GM18505 (cell line): ENCODE measurements at regions not wholly inside any gene's neighbourhood (a gene's known extent, or its start where the extent isn't known, plus 50 kb on each side); places are given as distances from the start of the nearest gene placed in this dataset.

Experiments
- ATAC-seq: cut with Tn5 transposase; IDR thresholded peaks from one replicate; pipeline ENCODE4 v1.9.1; 2021; ENCODE audit not compliant: unreplicated experiment
- POLR2A ChIP-seq: IDR thresholded peaks from 4 replicates; pipeline ENCODE4 v1.6.1; 2011; ENCODE audit warnings: borderline replicate concordance; ENCODE audit not compliant: insufficient read depth, insufficient read length; ENCODE audit errors: extremely low read depth

GRCh38 chr12:43179486-43179885 is 372.5 kb downstream of the ADAMTS20 start:
- ATAC-seq = no peak
- no peak for TF ChIP-seq POLR2A

GRCh38 chr12:43177276-43177675 is 374.7 kb downstream of the ADAMTS20 start:
- ATAC-seq = no peak
- TF ChIP-seq POLR2A = no peak

GRCh38 chr12:43169115-43169681 is 382.8 kb downstream of the ADAMTS20 start:
- no peak for ATAC-seq
- TF ChIP-seq POLR2A = no peak

DNA sequence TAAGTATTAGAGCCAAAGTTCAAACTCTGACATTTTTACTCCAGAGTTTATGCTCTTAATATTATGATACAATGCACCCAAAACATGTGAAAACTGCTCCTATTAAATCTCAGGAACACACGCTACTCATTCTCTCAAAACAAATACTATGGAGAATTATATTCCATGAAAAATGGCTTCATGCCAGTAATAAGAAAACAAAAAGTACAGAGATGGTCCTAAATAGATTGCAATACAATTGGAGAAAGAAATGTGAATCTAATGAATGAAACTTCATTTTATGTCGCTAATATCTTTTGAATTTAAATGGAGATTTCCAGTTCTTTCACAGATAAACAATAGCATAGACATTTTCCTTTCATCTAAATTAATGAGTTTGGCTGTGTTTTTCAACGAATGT is 384.3 kb downstream of the ADAMTS20 start:
- TF ChIP-seq POLR2A = no peak
- no peak for ATAC-seq

- TF ChIP-seq POLR2A = no peak
- ATAC-seq = no peak
Measured at GRCh38 chr12:43165351-43165750, 386.7 kb downstream of the ADAMTS20 start.

DNA sequence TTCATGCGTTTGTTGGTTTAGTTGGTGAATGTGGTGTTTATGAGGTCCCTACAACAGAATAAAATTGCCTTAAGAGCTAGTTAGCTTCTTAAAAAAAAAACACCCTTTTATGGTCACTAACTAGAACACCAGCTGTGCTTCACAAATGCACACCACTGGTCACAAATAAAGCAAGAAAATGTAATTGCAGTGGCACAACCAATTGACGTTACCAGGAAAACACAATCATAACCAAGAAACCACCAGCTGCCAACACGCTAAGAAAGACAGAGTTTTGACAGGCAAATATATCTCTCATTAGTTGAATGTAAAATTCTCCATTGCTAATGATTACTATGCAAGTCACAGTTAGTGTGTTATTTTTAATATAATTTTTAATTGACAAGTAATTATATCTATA is 389.9 kb downstream of the ADAMTS20 start:
- ATAC-seq = no peak
- TF ChIP-seq POLR2A = no peak

DNA sequence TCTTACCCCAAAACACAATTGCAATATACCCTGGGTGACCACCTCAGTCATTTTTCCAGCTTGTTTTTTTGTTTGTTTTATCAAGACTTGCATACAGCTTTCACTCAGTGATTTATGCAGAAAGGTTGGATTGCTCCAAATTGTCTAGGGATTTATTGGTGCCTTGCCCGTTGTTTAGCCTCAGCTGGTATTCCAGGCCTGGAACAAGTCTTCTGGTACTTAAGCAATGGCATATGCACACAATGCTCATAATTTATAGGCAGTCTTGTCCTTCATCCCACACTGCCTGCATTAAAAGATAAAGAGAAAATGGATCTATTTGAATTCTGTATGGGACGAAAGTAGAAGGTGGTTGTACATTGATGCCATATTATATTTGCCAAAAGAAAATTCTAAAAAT is 392.5 kb downstream of the ADAMTS20 start:
- no peak for ATAC-seq
- TF ChIP-seq POLR2A = no peak

DNA sequence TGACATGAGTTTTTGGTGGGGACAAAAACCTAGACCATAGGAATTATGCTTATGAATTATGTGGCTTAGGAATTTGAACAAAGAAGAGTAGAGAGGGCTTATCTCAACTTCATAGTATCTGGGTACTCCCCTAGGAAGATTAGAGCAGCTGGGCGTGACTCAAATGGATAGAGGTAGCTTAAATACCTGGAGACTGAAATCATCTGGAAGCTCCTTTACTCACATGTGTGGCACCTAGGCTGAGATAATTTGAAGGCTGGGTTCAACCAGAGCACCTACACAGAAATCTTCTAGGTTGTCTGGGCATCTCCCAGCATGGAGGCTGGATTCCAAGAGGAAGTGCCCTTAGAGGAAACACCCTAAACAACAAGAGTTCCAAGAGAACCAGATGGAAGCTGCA is 393.9 kb downstream of the ADAMTS20 start:
- no peak for TF ChIP-seq POLR2A
- ATAC-seq = no peak

DNA sequence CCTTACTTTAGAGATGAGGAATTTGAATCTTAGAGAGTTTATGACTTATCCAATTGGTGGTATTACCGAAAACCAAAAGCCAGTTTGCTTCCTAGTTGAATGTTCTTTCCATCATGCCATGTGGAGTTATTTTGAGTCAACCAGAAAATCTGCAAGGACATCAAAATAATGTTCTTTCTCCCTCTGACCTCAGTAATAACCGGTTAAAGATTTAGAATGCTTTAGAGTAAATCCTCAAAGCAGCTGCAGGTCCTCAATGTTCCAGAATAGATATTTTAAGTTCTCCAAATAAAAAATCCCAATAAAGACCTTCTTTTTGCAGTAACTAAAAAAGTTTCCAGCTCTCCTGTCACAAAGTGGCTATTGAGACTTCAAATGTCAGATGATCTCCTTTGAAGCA is 396.6 kb downstream of the ADAMTS20 start:
- TF ChIP-seq POLR2A = no peak

GRCh38 chr12:43154498-43155045 is 397.4 kb downstream of the ADAMTS20 start:
- TF ChIP-seq POLR2A = no peak
- no peak for ATAC-seq

More for the DNA sequence above, 396.6 kb downstream of the ADAMTS20 start:
- ATAC-seq = no peak

GRCh38 chr12:43151441-43151981 is 400.5 kb downstream of the ADAMTS20 start:
- ATAC-seq = no peak
- no peak for TF ChIP-seq POLR2A

DNA sequence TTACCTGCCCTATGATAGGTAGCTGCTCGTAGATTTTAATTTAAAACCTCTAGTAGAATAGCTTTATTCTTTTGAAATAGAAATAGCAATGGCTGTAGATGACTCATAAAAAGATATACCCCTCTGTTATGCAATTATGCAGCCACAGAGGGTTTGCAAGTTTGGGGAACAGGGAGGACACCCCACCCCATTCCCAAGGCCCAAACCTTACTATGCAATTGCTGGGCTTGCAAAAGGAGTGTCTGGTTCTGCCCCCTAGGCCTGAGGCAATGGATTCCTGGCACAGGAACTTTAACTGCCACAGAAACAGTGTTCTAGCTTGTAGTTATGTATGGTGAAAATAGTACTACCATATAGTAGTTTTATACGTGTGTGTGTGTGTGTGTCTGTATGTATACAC is 403.3 kb downstream of the ADAMTS20 start:
- no peak for ATAC-seq
- no peak for TF ChIP-seq POLR2A

GRCh38 chr12:43147878-43148277 is 404.1 kb downstream of the ADAMTS20 start:
- TF ChIP-seq POLR2A = no peak
- ATAC-seq = no peak

DNA sequence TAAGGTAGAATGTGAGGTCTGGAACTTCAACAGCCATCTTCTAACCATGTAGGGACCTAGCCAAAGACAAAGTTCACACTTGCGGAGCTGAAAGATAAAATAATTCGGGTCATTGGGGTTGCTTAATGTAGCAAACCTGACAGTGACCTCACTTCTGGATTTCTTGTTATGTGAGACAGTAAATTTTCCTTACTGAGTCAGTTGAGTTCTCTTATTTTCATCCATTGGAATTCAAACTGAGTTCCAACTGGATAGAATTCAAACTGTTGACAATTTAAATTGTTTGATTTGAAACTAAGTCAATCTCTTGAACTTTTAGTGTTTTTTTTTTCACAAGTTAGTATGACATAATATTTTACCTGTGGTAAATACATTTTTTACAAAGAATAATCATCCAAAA is 406.5 kb downstream of the ADAMTS20 start:
- ATAC-seq = no peak
- TF ChIP-seq POLR2A = no peak

- no peak for TF ChIP-seq POLR2A
Measured at GRCh38 chr12:43143278-43143677, 408.7 kb downstream of the ADAMTS20 start.

DNA sequence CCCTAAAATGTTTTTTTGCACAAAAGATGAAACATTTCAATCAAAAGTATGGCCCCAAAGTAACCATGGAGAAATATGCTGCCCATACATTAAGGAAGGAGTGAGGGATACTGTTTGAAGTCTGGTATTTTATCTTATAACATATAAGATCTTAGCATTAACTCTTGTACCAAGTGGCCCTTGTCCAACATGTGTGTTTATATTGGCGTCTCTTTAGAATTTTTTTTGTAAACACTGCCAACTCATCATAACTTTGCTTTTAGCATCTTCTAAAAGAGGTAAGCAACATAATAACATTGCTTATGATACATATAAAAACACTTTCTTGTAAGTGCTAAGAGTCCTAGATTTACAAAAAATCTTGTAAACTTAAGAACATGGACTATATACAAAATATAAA is 419.7 kb downstream of the ADAMTS20 start:
- no peak for ATAC-seq

More at GRCh38 chr12:43143278-43143677, 408.7 kb downstream of the ADAMTS20 start:
- no peak for ATAC-seq

More for the DNA sequence above, 419.7 kb downstream of the ADAMTS20 start:
- TF ChIP-seq POLR2A = no peak
